Left lobe of liver (tissue), 2 donors: ENCODE measurements at regions not wholly inside any gene's neighbourhood (a gene's known extent, or its start where the extent isn't known, plus 50 kb on each side); places are given as distances from the start of the nearest gene placed in this dataset.
A peak's percentile ranks its signal among the peaks of the same experiment; 100 is the strongest.
"Not testable (repeated sequence)": the region's sequence is repeated elsewhere in the genome, so short reads cannot be mapped to it uniquely, and the experiment has no call there.

Experiments used
- ATAC-seq: fragments of 200-7000 bp; cut with Tn5 transposase; one replicate; pipeline ENCODE4 v1.9.1; 2020; ENCODE audit warnings: mild to moderate bottlenecking, moderate library complexity
- DNase-seq: peaks from one replicate; pipeline ENCODE4 v3.0.0-alpha.2; 2020; ENCODE audit warnings: low spot score
- donor health status: DM: no; HTN: no; CAD: no; lungs with moderate emphysema.
- donor health status: DM: no; HTN: yes; CAD: no.

DNA sequence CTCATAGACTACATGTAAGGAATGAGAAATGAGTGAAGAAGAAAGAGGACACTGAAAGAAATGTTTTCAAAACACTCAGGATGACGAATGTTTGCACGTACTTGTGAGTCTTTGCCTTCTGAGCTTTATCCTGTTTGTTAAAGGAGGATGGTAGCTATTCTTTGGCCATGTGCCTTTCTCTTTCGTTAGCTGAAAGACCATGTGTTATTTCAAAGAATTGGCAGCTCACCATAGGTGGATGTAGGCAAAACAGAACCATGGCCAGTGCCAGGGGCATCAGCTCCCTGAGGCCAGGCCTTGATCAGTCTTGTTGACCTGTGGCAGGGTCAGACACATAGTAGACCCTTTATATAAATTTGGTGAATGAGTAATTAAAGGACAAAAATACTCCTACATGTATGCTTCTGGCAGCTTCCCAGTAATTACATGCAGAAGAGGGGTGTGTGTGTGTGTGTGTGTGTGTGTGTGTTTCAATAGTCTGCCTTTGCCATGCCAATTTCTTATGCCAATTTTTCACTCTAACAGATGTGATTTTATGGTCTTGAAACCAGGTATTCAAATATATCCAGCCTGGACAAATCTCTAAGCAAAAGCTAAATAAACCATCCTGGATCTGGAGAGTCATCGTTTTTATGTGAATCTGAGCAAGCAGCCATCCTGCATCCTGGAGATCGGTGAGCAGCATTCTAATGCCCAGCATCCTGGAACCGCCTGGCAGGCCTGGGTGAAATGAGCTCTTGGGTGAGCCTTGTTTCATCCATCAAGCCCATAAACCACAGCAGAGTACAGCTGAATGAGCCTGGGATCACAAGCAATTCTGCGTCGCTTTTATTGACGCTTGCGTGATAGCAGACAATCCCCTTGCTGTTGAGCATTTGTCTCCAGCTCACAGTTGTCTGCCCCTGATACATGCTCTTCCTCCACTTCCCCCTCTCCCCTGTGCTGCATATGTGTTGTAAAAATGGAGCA is 475.4 kb downstream of the MED10 start:
- ATAC-seq (no peak), DNase-seq (no peak)

DNA sequence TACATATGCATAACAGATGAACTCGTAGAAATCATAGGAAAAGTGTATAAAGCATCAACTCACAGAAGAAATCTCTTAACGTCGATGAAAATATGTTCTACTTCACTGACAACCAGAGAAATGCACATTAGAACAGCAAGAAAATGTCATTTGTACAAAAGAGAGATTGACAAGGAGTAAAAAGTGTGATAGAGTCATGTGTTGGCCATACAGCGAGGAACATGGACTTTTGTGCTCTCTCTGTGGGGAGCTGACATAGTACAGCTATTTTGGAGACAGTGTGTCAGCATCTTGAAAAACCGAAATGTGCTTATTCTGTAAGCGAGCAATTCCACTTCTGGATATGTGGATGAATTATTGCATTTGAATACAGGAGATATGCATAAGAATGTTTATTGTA is 477.9 kb downstream of the ICE1 start:
- DNase-seq = no peak
- ATAC-seq = no peak

DNA sequence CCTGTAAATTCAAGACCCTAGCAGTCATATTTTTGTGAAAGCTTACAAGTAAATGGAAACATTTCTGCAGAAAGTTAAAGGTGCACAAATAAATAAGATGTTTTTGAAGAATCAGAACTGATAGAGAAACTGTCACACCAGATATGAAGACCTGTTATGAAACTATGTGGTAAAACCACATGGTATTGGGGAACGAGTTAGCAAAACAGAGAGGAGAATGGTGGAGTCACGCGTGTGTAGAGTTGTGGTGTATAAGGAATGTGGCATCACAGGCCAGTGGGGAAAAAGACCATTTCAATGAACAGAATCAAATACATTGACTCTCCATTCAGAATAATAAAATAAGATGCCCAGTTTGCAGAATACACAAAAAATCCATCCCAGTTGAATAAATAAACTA is 477.2 kb downstream of the ICE1 start:
- DNase-seq (no peak), ATAC-seq (no peak)

DNA sequence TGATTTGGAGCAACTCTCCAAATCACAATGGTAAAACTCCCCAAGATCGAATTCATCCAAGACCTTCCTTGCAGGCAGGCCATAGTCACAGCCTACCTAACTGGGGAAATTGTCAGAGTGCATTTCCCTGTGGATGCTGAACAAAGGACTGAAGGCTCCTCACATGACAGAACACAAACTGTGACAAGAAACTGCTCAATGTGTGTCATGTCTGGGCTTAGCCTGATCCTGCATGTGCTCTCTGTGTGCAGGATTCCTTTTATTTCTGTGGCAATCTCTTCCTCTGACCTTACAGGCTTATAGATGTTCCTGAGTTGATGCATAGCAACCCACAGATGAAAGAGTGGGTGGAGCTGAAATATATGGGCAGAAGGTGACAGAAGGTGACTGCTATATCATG is 465.8 kb downstream of the ICE1 start:
- no peak for DNase-seq
- no peak for ATAC-seq

DNA sequence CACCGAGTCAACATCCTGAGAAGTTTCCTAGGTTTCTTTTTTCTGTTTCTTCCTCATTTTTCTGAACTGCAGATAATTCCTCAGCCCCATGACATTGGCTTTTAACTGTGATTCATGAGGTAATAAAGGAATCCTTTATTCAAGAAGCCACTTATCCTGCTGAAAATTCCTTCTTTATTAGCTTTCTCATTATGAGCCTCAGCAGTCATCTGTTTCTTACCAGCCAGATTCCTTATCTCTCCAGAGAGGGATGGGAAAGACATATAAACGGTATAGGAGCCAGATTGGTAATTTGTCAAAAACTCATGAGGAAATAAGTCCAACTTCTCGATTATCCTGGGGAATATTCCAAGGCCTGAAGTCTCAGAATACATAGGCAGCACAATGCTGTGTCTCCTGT is 465.4 kb downstream of the ICE1 start:
- no peak for DNase-seq

DNA sequence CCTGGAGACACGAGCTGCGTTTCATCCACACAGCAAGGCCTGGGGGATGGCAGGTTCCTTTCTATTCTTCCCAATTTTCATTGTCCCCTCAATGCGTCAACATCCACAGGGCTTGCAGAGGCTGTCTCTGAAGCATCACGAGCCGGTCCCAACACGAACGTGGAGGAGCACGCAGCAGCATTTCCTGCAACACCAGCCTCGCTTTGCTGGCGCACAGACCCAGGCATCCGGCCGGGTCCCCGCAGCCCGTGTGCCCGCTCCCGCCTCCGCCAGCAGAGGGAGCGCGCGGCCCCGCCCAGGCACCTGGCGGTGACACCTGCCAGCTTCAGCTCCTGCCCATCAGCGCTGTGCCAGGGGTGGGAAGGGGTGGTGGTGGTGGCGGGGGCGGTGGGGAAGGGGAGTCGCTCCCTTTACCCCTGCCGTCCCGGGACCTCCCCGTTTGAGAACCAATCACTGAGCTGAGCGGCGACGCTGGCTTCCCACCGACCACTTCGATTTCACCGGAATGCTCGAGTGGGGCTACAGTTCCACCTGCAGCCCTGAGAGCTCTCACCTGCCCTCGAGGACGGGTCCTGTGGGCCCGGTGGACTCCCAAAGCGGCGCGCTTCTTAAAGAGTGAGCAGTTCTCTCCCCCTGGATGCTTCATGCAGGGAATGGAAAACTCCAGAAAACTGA is 464.5 kb downstream of the ICE1 start:
- DNase-seq (peak; percentile 57), ATAC-seq (peak; percentile 99)

More for the DNA sequence above, 465.4 kb downstream of the ICE1 start:
- no peak for ATAC-seq

DNA sequence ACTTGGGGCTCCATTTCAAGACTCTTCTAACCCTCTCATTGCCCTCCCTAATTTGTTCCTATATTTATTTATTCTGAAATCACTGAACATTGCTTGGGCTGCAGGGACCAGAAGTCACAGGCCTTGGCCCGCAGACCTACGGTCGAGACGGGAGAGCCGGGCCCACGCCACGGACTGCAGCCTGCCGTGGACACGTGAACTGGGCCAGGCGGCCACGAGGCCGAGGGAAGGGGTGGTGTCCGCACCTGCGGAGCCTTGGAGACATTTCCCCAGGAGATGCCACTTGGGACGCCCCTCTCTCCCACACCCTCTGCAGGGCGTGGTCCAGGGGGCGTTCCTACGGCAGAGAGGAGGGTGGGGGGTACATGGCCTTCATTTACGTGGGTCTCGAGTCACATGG is 463.9 kb downstream of the ICE1 start:
- no peak for ATAC-seq
- DNase-seq = no peak

DNA sequence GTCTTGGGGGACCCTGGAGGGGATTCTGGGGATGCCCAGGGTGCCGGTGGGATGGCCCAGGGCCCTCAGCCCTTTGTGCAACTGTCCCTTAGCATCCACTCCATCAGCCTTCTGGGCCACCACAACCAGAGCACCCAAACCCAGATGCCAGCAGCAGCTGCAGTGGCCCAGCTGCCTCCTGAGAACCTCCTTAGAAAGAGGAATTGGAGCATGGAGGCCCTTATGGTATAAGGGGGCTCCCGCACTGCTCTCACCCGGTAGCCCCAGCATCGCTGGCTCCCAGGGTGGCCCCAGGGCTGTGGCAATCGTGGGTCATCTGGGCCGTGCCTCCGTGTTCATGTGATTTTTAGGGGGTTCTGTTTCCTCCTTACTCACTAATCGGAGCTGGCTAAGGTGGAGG is 463.3 kb downstream of the ICE1 start:
- DNase-seq (no peak), ATAC-seq (no peak)

DNA sequence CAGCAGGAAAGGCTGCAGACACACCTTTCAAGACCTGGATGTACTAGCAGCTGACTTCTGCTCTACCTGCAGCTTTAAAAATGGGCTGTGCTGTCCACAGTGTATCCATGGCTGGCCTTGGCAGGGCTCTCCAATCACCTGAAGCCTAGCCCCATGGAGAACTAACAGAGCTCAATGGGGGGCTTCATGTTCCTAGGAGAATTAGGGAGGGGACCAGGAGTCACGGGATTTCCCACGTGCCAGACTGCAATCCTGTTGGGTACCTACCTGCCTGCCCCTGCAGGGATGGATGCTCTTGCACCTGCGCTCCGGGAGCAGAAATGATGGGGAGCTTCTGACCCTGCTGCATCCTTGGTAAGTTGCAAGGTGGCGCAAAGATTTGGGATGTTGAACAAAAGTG is 462.1 kb downstream of the ICE1 start:
- no peak for ATAC-seq
- no peak for DNase-seq

DNA sequence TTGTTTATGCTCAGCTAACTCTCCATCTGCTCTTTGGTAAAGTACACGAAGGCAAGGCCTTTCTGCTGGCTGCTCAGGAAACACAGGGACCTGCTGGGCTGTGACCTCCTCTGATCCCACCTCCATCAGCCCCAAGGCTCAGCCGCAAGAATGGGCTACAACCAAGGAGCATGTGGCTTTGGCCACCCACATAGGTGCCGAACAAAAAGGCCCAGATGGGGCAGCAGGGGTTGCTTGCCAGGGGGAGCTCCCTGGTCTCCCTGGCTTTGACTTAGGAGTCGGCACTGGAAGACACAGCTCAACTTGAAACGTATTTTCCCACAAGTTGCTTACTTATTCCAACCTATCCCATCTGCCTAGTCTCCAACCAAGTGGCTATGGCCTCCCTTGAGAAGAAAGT is 461.1 kb downstream of the ICE1 start:
- no peak for ATAC-seq
- no peak for DNase-seq

DNA sequence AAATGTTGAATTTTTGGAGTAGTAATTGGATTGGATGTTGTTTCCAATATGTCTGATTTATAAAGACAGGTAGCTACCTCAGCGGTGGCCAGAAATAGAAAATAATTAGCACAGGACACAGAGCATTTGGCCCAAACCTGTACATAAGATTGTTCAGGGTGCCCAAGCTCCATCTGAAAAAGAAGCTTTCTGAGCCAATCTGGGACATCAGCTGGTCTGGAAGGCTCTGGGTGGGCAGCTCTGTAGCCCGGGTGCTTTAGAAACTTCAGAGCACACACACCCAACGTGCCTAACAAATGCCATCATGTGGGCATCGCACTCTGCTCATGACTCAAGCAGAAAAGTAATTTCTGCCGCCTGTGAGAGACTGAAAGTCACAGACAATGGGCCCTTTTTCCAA is 460.7 kb downstream of the ICE1 start:
- ATAC-seq (no peak), DNase-seq (no peak)

DNA sequence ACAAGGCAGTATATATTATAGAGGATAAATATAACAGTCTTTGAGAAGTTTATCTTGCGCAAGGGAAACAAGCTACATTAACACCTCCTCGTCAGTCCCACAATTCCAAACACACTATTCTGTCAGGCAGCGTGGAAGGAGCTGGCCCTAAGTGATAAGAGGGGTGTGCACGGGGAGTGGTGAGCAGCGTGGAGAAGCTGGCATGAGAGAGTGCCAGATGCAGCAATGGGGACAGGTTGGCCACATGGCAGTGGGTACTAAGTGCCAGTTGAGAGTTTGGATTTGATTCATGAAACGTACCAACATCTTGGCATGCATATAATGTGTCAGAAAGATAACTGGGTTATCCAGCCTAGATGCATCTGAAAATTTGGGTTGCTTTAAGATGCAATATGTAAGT is 460.2 kb downstream of the ICE1 start:
- no peak for ATAC-seq
- DNase-seq = no peak

DNA sequence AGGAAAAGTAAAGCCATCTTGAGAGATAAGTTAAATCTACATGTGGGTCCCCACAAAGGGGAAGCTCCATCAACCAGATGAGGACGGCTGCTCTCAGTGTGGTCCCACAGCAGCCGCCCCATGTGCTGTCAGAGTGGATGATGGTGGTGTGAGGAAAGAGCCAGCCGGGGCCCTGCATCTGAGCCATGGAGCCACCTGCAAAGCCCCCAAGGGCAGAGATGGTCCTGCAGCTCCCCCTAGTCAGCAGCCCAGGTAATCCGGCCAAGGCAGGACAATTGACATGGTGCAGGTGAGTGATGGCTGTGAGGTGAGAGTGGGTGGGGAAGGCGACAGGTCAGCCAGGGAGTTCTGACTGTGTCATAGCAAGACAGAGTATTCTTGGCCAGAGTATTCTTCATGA is 458.8 kb downstream of the ICE1 start:
- no peak for ATAC-seq
- DNase-seq = no peak

DNA sequence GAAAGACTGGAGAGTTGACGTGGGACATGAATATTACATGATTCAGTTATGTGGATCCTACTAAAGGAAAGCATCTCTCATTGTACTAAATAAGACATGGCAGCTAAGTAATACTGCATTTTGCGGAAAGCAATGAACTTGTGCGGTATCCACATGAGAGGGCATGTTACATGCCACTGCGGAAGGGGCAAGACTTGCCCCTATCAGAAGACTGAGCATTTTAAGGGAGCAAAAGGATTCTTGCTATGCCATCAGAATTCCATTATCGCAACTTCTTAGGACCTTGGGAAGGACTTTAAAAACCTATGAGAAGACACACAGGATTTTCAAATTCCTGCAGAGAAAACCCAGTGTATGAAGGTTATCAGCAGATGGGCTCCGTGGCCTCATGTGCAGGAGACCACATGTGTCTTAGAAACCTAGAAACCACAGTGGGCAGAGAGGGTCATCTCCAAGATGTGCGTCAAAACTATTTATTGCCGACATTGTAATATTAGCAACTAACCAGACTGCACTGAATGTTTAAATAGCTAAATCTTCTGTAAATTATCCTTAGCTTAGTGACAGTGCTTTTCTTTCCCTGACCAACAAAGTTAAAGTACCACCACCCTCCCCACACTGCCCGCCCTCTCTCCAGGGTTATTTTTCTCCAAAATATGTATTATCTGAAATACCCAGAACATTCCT is 457.7 kb downstream of the ICE1 start:
- ATAC-seq = no peak
- no peak for DNase-seq

DNA sequence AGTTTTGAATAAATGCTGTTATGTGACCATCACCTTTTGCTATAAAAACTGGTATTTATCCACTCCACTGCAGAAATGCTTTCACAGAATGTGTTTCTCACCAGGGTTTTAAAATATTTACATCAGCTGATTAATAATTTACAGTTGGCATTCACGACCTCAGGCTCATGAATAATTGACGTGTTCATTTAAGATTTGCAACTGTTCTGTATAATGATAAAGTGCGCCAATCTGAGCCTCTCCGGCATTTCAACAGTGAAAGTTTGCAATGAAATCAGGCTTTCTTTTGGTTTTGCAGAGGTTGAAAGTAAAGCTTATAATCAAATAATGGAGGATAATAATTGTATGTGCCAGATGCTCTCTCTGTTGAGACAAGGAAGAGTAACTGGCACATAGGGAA is 434.9 kb downstream of the ICE1 start:
- no peak for ATAC-seq
- no peak for DNase-seq

DNA sequence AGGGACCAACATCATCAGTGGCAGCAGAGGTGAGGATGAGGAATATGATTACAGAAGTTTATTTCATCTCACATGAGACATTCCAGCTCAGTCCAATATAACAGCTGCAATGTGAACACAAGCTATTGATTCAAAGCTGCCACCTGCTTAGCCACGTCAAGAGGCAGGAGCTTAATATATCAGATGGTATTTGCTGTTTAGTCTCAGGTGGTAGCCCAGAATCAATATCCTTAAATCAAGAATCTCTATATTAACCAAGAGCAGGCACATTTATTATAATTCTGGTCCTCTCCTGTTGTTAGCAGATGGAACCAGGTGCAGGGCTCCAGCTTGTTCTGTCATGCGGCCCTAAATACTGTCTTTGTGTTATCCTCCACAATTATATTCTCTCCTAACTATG is 431.6 kb downstream of the ICE1 start:
- ATAC-seq = no peak

DNA sequence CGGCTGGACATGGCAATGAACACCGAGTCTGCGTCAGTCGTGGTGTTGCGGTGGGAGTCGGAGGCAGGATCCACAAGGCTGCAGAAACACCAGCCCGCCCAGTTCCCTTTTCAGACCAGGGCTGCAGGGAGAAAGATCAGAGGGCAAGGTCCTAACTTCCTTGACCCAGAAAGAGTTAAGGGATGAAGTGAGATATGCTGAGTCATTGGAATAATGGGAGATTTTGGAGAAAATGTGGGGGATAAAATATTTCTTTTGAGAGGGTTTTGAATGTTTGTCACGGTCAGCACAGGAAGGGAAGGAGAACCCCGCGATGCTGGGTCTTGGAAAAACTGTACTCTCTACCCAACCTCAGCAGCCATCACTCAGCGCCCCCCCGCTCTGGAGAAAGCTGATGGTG is 416.0 kb downstream of the ICE1 start:
- DNase-seq (no peak), ATAC-seq (no peak)

More for the DNA sequence above, 431.6 kb downstream of the ICE1 start:
- no peak for DNase-seq

DNA sequence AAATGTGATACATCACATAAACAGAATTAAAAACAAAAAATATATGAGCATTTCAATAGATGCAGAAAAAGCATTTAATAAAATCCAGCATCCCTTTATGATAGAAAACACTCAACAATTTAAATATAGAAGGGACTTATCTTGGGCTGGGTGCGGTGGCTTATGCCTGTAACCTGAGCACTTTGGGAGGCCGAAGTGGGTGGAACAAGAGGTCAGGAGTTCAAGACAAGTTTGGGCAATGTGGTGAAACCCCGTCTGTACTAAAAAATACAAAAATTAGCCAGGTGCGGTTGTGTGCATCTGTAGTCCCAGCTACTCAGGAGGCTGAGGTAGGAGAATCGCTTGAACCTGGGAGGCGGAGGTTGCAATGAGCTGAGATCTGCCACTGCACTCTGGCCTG is 409.1 kb downstream of the ICE1 start:
- not testable (repeated sequence) for DNase-seq

DNA sequence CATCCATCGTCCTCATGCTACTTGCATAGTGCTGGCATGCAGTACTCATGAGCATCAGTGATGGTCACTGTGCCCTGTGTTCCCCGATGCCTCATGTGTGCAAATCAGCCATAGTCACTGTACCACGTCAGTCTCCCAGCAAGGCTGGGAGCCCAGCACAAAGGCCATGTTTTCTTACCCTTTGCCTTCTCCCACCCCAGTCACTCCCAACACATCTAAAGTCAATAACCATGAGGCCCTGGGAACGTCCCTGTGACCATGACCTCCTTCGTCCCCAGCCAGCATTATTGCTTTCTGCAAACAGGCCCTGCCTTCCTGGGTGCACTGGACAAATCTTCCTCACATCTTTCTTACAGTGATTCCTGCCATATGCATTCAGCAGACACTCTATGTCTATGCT is 406.1 kb downstream of the ICE1 start:
- no peak for ATAC-seq

More for the DNA sequence above, 409.1 kb downstream of the ICE1 start:
- not testable (repeated sequence) for ATAC-seq

DNA sequence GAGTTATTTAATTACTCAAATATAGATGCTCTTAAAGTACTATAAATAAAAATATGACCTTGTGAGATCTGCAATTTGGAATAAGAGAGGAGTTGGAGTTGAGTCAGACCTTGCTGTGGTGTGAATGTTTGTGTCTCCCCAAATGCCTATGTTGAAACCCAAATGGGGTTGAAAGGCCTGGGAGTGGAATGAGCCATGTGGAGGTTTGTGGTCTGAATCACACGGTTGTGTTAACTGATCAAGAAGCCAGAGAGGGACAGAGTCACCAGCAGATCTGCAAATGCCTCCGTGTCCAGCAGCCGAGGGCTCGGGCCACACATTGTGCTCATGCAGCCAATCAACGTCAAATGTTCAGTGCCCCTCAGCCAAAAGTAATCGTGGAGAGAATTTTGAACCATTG is 404.4 kb downstream of the ICE1 start:
- DNase-seq (no peak), ATAC-seq (no peak)

More for the DNA sequence above, 406.1 kb downstream of the ICE1 start:
- no peak for DNase-seq

DNA sequence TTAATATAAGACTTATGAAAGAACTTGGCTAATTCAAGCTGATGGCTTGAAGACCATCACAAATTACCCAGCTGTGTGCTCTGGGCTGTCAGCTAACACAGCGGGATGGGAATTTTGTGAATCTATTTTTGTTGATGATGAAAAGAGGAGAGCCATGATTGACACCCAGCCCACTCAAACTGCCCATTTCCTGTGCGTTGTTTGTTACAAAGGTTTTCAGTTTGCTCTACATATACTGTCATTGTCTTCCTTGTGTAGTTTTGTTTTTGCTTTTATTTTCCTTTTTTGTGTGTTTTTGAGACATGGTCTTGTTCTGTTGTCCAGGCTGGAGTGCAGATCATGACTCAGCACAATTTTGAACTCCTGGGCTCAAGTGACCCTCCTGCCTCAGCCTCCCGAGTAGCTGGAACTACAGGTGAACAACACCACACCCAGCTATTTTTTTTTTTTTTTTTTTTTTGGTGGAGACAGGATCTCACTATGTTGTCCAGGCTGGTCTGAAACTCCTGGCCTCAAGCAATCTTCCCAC is 400.3 kb downstream of the ICE1 start:
- ATAC-seq = no peak
- no peak for DNase-seq
